Lung (tissue), 11 donors: ENCODE measurements at regions not wholly inside any gene's neighbourhood (a gene's known extent, or its start where the extent isn't known, plus 50 kb on each side); places are given as distances from the start of the nearest gene placed in this dataset.

Source experiments
- ATAC-seq: fragments of 200-7000 bp; cut with Tn5 transposase; one replicate; pipeline ENCODE4 v1.9.1; 2020; ENCODE audit warnings: moderate number of reproducible peaks; ENCODE audit not compliant: insufficient read depth, low FRiP score
- DNase-seq, 3 donors: peaks; one replicate each; pipeline ENCODE4 v3.0.0-alpha.2; 2013 to 2017
- H3K27ac ChIP-seq, 2 donors: one replicate each; pipeline ENCODE4 v1.5.1; 2013; ENCODE audit warnings: mild to moderate bottlenecking in 2 of 2, moderate library complexity in 2 of 2, control low read depth in 1 of 2, inconsistent platforms in 1 of 2, low read depth in 1 of 2, low read length in 1 of 2
- H3K27me3 ChIP-seq, 3 donors: one replicate each; pipeline ENCODE4 v1.5.1; 2013; ENCODE audit warnings: low read length in 2 of 3; ENCODE audit not compliant: control insufficient read depth in 3 of 3, insufficient read depth in 3 of 3
- H3K36me3 ChIP-seq, 4 donors: one replicate each; pipeline ENCODE4 v1.5.1; 2013; ENCODE audit warnings: low read length in 4 of 4, mild to moderate bottlenecking in 1 of 4, moderate library complexity in 1 of 4; ENCODE audit not compliant: control insufficient read depth in 4 of 4, insufficient read depth in 4 of 4
- H3K4me1 ChIP-seq, 5 donors: one replicate each; pipeline ENCODE4 v1.5.1; 2013; ENCODE audit warnings: low read length in 5 of 5, mild to moderate bottlenecking in 2 of 5, moderate library complexity in 1 of 5; ENCODE audit not compliant: control insufficient read depth in 5 of 5, insufficient read depth in 5 of 5
- H3K4me3 ChIP-seq: one replicate; pipeline ENCODE4 v1.5.1; 2013; ENCODE audit warnings: mild to moderate bottlenecking, control low read depth, moderate library complexity
- H3K9ac ChIP-seq, 2 donors: one replicate each; pipeline ENCODE4 v1.5.1; 2013; ENCODE audit warnings: low read length in 2 of 2, control low read depth in 1 of 2; ENCODE audit not compliant: insufficient read depth in 1 of 2
- H3K9me3 ChIP-seq, 4 donors: one replicate each; pipeline ENCODE4 v1.5.1; 2013; ENCODE audit warnings: low read length in 3 of 4, mild to moderate bottlenecking in 1 of 4, moderate library complexity in 1 of 4; ENCODE audit not compliant: control insufficient read depth in 4 of 4, insufficient read depth in 3 of 4
- CTCF ChIP-seq: IDR thresholded peaks from 2 replicates; pipeline ENCODE4 v1.5.1; 2012; ENCODE audit warnings: mild to moderate bottlenecking; ENCODE audit errors: control extremely low read depth, extremely low read depth
- WGBS, 2 donors: extraction: QIAGEN DNeasy Blood & Tissue Kit; methylation state at CpG; one replicate each; pipeline ENCODE4 v1.1.7; 2013; 5-methylcytosine and 5-hydroxymethylcytosine counted together
- donor health status: control.
- donor health status: control.
- donor health status: Bipolar disorder and iron deficiency.
- donor health status: healthy.
- donor health status: DM: yes; HTN: yes; CAD: no.

DNA sequence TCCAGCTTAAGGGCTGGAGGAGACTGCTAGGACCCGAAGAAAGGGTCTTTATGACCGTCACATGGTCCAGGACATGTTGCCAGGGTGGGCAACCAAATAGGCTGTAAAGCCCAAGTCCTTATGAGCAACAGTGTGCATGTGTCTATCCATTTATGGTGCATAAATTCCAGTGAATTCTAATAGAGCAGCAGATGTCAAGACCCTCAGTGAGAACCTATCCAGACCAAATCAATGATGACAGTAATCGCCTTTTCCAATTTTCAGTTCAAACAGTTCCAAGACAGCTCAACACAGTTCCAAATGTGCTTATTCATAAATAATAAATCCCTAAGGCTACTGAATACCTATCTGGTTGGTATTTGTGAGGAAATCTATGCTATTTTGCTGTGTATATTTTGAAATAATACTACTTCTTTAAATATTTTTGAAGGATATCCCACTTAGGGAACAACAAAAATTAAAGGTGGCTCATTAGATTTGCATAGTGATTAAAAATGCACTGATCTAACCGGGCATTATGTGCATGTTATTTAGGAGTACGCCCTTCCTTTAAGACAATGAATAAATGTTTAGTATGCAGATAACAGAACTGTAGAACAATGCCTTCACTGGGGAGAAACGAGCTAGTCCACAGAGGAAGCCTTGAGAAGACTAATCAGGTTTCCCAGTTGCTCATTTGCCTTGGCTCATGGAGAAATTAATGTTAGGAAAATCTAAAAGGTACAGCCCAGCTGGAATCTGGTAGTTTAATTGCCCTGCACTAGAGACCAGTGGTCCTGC is 519.5 kb upstream of the CHAC2 start:
- Histone ChIP-seq H3K9ac (no peak overlapping the region), H3K9me3 (no peaks in the 10 kb centered on the region), H3K27ac (peak overlapping the region in 1 of 2 donors; percentile 16), H3K4me3 (no peak overlapping the region), H3K36me3 (no peaks in the 10 kb centered on the region), H3K27me3 (no peaks in the 10 kb centered on the region), H3K4me1 (peaks cover 0 to 3% (median 0%) of the 10 kb centered on the region in 5 donors)
- WGBS, 2 donors, result 79 to 85% methylated on average over 6 of the region's 6 CpGs
- TF ChIP-seq CTCF, result no peak
- DNase-seq (peak in 1 of 3 donors; percentile 9), ATAC-seq (no peak)

DNA sequence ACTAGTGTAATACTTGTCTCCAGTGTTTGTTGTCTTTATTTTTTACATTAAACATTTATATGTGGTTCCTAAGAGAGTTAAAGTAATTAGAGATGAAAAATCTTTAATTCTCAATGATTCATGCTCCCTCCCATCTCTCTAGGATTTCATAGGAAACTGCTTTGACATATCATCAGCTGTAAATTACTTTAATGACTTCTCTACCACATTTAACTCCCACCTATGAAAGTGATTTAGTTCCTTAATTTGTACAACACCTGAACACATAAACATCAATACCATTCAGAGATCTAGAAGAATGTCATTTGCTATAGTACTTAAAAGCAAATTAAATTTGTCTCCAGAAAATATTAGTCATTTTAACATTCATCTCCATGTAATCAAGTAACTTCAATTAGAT is 524.2 kb upstream of the CHAC2 start:
- Histone ChIP-seq H3K9ac (no peak overlapping the region), H3K27me3 (no peaks in the 10 kb centered on the region), H3K36me3 (no peaks in the 10 kb centered on the region), H3K9me3 (peaks cover 0 to 3% (median 0%) of the 10 kb centered on the region in 4 donors), H3K4me3 (no peak overlapping the region), H3K27ac (no peak overlapping the region), H3K4me1 (no peaks in the 10 kb centered on the region)
- no peak for TF ChIP-seq CTCF
- no peak for ATAC-seq
- no peak for DNase-seq

DNA sequence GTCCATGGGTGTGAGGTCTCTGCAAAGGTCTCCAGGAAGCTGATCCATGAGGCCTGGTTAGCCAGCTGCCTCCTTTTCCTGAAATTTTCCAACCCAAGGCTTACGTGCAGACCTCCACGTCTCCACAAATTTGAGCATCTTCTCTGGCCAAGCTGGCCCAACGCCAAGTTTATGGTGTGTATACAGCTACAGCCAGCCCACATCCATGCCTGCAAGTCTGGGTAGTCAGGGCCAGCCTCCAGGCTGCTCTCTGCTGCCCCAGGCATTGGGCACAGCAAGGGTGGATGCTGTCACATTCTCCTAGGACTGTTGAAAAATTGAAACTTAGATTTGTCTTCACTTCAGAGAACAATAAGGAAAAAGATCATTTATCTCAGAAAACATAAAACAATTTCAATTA is 525.5 kb upstream of the CHAC2 start:
- ATAC-seq (no peak), DNase-seq (peak in 1 of 3 donors; percentile 13)
- Histone ChIP-seq H3K36me3 (no peaks in the 10 kb centered on the region), H3K9ac (no peak overlapping the region), H3K27me3 (no peaks in the 10 kb centered on the region), H3K4me3 (no peak overlapping the region), H3K27ac (no peak overlapping the region), H3K4me1 (no peaks in the 10 kb centered on the region), H3K9me3 (peaks cover 0 to 3% (median 0%) of the 10 kb centered on the region in 4 donors)
- 62 to 80% methylated on average over 3 of the region's 3 CpGs for WGBS, 2 donors
- TF ChIP-seq CTCF, result no peak
